ENCODE measurements at regions not wholly inside any gene's neighbourhood (a gene's known extent, or its start where the extent isn't known, plus 50 kb on each side); places are given as distances from the start of the nearest gene placed in this dataset.

- H3K4me3 ChIP-seq (ENCODE audit: low read length in 3 of 3) = no peak overlapping the region
- H3K27ac ChIP-seq (ENCODE audit: low read depth, low read length) = no peak overlapping the region
- H3K36me3 ChIP-seq (ENCODE audit: control insufficient read depth in 3 of 3, insufficient read depth in 3 of 3, low read length in 3 of 3) = no peaks in the 10 kb centered on the region
- H3K4me1 ChIP-seq (ENCODE audit: control insufficient read depth in 3 of 3, insufficient read depth in 3 of 3, low read length in 3 of 3) = no peaks in the 10 kb centered on the region
- H3K9ac ChIP-seq (ENCODE audit: low read depth in 1 of 3, low read length in 3 of 3) = no peak overlapping the region
- no peaks in the 10 kb centered on the region for H3K9me3 ChIP-seq (ENCODE audit: control insufficient read depth in 3 of 3, low read length in 3 of 3)
- no peaks in the 10 kb centered on the region for H3K27me3 ChIP-seq (ENCODE audit: control insufficient read depth in 3 of 3, insufficient read depth in 3 of 3, low read length in 3 of 3)
Observed at GRCh38 chr7:126378642-126379041, 874.1 kb downstream of the GRM8 start.

- Histone ChIP-seq H3K36me3 (ENCODE audit: control insufficient read depth in 3 of 3, insufficient read depth in 3 of 3, low read length in 3 of 3) (no peaks in the 10 kb centered on the region), H3K9me3 (ENCODE audit: control insufficient read depth in 3 of 3, low read length in 3 of 3) (no peaks in the 10 kb centered on the region), H3K4me1 (ENCODE audit: control insufficient read depth in 3 of 3, insufficient read depth in 3 of 3, low read length in 3 of 3) (no peaks in the 10 kb centered on the region), H3K9ac (ENCODE audit: low read depth in 1 of 3, low read length in 3 of 3) (no peak overlapping the region), H3K27me3 (ENCODE audit: control insufficient read depth in 3 of 3, insufficient read depth in 3 of 3, low read length in 3 of 3) (no peaks in the 10 kb centered on the region), H3K4me3 (ENCODE audit: low read length in 3 of 3) (no peak overlapping the region), H3K27ac (ENCODE audit: low read depth, low read length) (no peak overlapping the region)
Observed at GRCh38 chr7:126370038-126370668, 882.6 kb downstream of the GRM8 start.

DNA sequence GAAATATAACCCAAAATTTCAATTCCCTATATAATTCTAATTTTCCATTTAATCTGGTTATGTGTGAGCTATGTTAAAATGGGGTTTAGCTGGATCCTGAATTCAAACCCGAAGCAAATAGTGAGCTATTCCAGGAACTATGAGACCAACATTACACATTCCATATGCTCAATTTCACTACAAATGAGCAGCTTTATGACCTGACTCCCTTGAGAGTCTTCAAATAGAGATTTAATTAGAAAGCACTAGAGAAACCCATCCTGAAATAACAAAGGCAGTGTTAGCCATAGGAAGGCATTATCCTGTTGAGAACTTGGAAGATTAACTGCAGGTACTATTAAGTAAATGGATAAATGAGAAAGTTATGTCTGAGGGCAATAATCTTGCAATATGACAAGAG, 890.0 kb downstream of the GRM8 start:
- no peak overlapping the region for H3K27ac ChIP-seq (ENCODE audit: low read depth, low read length)
- H3K9me3 ChIP-seq (ENCODE audit: control insufficient read depth in 3 of 3, low read length in 3 of 3) = no peaks in the 10 kb centered on the region
- no peaks in the 10 kb centered on the region for H3K27me3 ChIP-seq (ENCODE audit: control insufficient read depth in 3 of 3, insufficient read depth in 3 of 3, low read length in 3 of 3)
- no peak overlapping the region for H3K9ac ChIP-seq (ENCODE audit: low read depth in 1 of 3, low read length in 3 of 3)
- H3K4me3 ChIP-seq (ENCODE audit: low read length in 3 of 3) = no peak overlapping the region
- H3K4me1 ChIP-seq (ENCODE audit: control insufficient read depth in 3 of 3, insufficient read depth in 3 of 3, low read length in 3 of 3) = no peaks in the 10 kb centered on the region
- no peaks in the 10 kb centered on the region for H3K36me3 ChIP-seq (ENCODE audit: control insufficient read depth in 3 of 3, insufficient read depth in 3 of 3, low read length in 3 of 3)

- H3K9me3 ChIP-seq (ENCODE audit: control insufficient read depth in 3 of 3, low read length in 3 of 3) = no peaks in the 10 kb centered on the region
- no peaks in the 10 kb centered on the region for H3K4me1 ChIP-seq (ENCODE audit: control insufficient read depth in 3 of 3, insufficient read depth in 3 of 3, low read length in 3 of 3)
- no peak overlapping the region for H3K9ac ChIP-seq (ENCODE audit: low read depth in 1 of 3, low read length in 3 of 3)
- H3K27ac ChIP-seq (ENCODE audit: low read depth, low read length) = no peak overlapping the region
- H3K27me3 ChIP-seq (ENCODE audit: control insufficient read depth in 3 of 3, insufficient read depth in 3 of 3, low read length in 3 of 3) = no peaks in the 10 kb centered on the region
- no peak overlapping the region for H3K4me3 ChIP-seq (ENCODE audit: low read length in 3 of 3)
- no peaks in the 10 kb centered on the region for H3K36me3 ChIP-seq (ENCODE audit: control insufficient read depth in 3 of 3, insufficient read depth in 3 of 3, low read length in 3 of 3)
Observed at GRCh38 chr7:126361183-126361582, 891.6 kb downstream of the GRM8 start.

DNA sequence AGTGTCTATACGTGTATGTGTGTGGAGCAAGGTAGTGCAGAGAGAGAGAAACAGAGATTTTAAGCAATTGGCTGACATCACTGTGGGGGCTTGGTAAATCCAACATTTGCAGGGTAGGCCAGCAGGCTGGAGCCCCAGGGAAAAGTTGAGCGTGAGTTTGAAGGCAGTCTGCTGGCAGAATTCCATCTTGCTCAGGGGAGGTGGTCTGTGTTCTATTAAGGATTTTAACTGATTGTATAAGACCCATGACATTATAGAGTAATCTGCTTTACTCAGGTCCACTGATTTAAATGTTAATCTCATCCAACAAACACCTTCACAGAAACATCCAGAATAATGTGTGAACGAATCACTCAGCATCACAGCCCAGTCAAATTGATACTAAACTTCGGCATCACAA, 912.9 kb downstream of the GRM8 start:
- Histone ChIP-seq H3K4me1 (ENCODE audit: control insufficient read depth in 3 of 3, insufficient read depth in 3 of 3, low read length in 3 of 3) (no peaks in the 10 kb centered on the region), H3K27me3 (ENCODE audit: control insufficient read depth in 3 of 3, insufficient read depth in 3 of 3, low read length in 3 of 3) (no peaks in the 10 kb centered on the region), H3K9me3 (ENCODE audit: control insufficient read depth in 3 of 3, low read length in 3 of 3) (no peaks in the 10 kb centered on the region), H3K27ac (ENCODE audit: low read depth, low read length) (no peak overlapping the region), H3K4me3 (ENCODE audit: low read length in 3 of 3) (no peak overlapping the region), H3K36me3 (ENCODE audit: control insufficient read depth in 3 of 3, insufficient read depth in 3 of 3, low read length in 3 of 3) (no peaks in the 10 kb centered on the region), H3K9ac (ENCODE audit: low read depth in 1 of 3, low read length in 3 of 3) (no peak overlapping the region)

- Histone ChIP-seq H3K9me3 (ENCODE audit: control insufficient read depth in 3 of 3, low read length in 3 of 3) (no peaks in the 10 kb centered on the region), H3K27me3 (ENCODE audit: control insufficient read depth in 3 of 3, insufficient read depth in 3 of 3, low read length in 3 of 3) (no peaks in the 10 kb centered on the region), H3K4me3 (ENCODE audit: low read length in 3 of 3) (no peak overlapping the region), H3K27ac (ENCODE audit: low read depth, low read length) (no peak overlapping the region), H3K4me1 (ENCODE audit: control insufficient read depth in 3 of 3, insufficient read depth in 3 of 3, low read length in 3 of 3) (no peaks in the 10 kb centered on the region), H3K36me3 (ENCODE audit: control insufficient read depth in 3 of 3, insufficient read depth in 3 of 3, low read length in 3 of 3) (no peaks in the 10 kb centered on the region), H3K9ac (ENCODE audit: low read depth in 1 of 3, low read length in 3 of 3) (no peak overlapping the region)
Observed at GRCh38 chr7:126305671-126306070, 947.1 kb downstream of the GRM8 start.

- no peaks in the 10 kb centered on the region for H3K4me1 ChIP-seq (ENCODE audit: control insufficient read depth in 3 of 3, insufficient read depth in 3 of 3, low read length in 3 of 3)
- H3K9me3 ChIP-seq (ENCODE audit: control insufficient read depth in 3 of 3, low read length in 3 of 3) = no peaks in the 10 kb centered on the region
- H3K27me3 ChIP-seq (ENCODE audit: control insufficient read depth in 3 of 3, insufficient read depth in 3 of 3, low read length in 3 of 3) = no peaks in the 10 kb centered on the region
- H3K9ac ChIP-seq (ENCODE audit: low read depth in 1 of 3, low read length in 3 of 3) = no peak overlapping the region
- H3K4me3 ChIP-seq (ENCODE audit: low read length in 3 of 3) = no peak overlapping the region
- H3K36me3 ChIP-seq (ENCODE audit: control insufficient read depth in 3 of 3, insufficient read depth in 3 of 3, low read length in 3 of 3) = no peaks in the 10 kb centered on the region
- H3K27ac ChIP-seq (ENCODE audit: low read depth, low read length) = no peak overlapping the region
Observed at GRCh38 chr7:126303926-126304325, 948.8 kb downstream of the GRM8 start.

DNA sequence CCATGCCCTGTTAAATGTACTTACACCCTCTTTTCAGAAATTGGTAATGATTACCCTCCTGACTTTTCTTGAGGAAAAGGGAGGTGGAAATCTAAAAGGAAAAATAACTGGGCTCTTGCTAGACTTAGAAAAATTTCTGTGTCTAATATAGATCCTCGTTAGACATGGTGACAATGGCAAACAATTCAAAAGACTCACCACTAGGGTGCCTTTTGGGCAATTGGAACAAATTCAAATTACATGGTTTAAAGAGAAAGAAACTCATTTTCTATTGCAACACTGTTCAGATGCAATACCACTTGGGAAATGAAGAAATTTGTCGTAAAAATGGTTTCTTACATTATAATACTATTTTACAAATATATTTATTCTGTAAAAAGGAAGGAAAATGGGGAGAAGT, 950.1 kb downstream of the GRM8 start:
- Histone ChIP-seq H3K27ac (ENCODE audit: low read depth, low read length) (no peak overlapping the region), H3K9me3 (ENCODE audit: control insufficient read depth in 3 of 3, low read length in 3 of 3) (no peaks in the 10 kb centered on the region), H3K4me1 (ENCODE audit: control insufficient read depth in 3 of 3, insufficient read depth in 3 of 3, low read length in 3 of 3) (no peaks in the 10 kb centered on the region), H3K4me3 (ENCODE audit: low read length in 3 of 3) (no peak overlapping the region), H3K27me3 (ENCODE audit: control insufficient read depth in 3 of 3, insufficient read depth in 3 of 3, low read length in 3 of 3) (no peaks in the 10 kb centered on the region), H3K9ac (ENCODE audit: low read depth in 1 of 3, low read length in 3 of 3) (no peak overlapping the region), H3K36me3 (ENCODE audit: control insufficient read depth in 3 of 3, insufficient read depth in 3 of 3, low read length in 3 of 3) (no peaks in the 10 kb centered on the region)

- H3K9ac ChIP-seq (ENCODE audit: low read depth in 1 of 3, low read length in 3 of 3) = no peak overlapping the region
- no peak overlapping the region for H3K4me3 ChIP-seq (ENCODE audit: low read length in 3 of 3)
- no peaks in the 10 kb centered on the region for H3K36me3 ChIP-seq (ENCODE audit: control insufficient read depth in 3 of 3, insufficient read depth in 3 of 3, low read length in 3 of 3)
- H3K9me3 ChIP-seq (ENCODE audit: control insufficient read depth in 3 of 3, low read length in 3 of 3) = no peaks in the 10 kb centered on the region
- H3K27ac ChIP-seq (ENCODE audit: low read depth, low read length) = no peak overlapping the region
- H3K4me1 ChIP-seq (ENCODE audit: control insufficient read depth in 3 of 3, insufficient read depth in 3 of 3, low read length in 3 of 3) = no peaks in the 10 kb centered on the region
- H3K27me3 ChIP-seq (ENCODE audit: control insufficient read depth in 3 of 3, insufficient read depth in 3 of 3, low read length in 3 of 3) = no peaks in the 10 kb centered on the region
Observed at GRCh38 chr7:126286317-126286716, 966.4 kb downstream of the GRM8 start.

DNA sequence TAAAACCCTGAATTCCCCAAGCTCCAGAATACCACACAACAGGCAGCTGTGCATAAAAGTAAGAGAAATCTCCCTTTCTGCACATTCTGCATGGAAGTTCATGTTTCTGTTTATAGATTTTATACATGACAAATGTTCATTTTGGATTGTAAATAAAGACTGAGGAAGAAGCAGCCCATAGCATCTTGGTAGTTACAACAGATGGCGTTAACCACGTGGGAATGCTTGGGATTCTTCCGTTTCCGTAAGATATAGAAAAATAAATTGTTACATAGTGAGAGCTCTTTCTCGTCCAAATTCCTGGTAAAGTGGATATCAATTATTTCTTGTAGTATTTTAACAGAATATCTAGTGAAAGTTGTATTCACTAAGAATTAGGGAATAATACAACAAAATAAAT, 1016.5 kb downstream of the GRM8 start:
- Histone ChIP-seq H3K4me3 (ENCODE audit: low read length in 3 of 3) (no peak overlapping the region), H3K27ac (ENCODE audit: low read depth, low read length) (no peak overlapping the region)

More for the DNA sequence above, 1016.5 kb downstream of the GRM8 start:
- Histone ChIP-seq H3K4me1 (ENCODE audit: control insufficient read depth in 3 of 3, insufficient read depth in 3 of 3, low read length in 3 of 3) (no peaks in the 10 kb centered on the region), H3K27me3 (ENCODE audit: control insufficient read depth in 3 of 3, insufficient read depth in 3 of 3, low read length in 3 of 3) (no peaks in the 10 kb centered on the region), H3K9me3 (ENCODE audit: control insufficient read depth in 3 of 3, low read length in 3 of 3) (peaks cover 0 to 1% (median 0%) of the 10 kb centered on the region in 3 donors), H3K36me3 (ENCODE audit: control insufficient read depth in 3 of 3, insufficient read depth in 3 of 3, low read length in 3 of 3) (no peaks in the 10 kb centered on the region), H3K9ac (ENCODE audit: low read depth in 1 of 3, low read length in 3 of 3) (no peak overlapping the region)
